Astrocyte of the spinal cord (primary cell): ENCODE measurements at regions not wholly inside any gene's neighbourhood (a gene's known extent, or its start where the extent isn't known, plus 50 kb on each side); places are given as distances from the start of the nearest gene placed in this dataset.

ENCODE experiments used
- DNase-seq: peaks from one replicate; pipeline ENCODE4 v3.0.0; 2011; ENCODE audit warnings: low read depth, low spot score
- H3K4me3 ChIP-seq: 2 replicates; pipeline ENCODE4 v1.5.1; 2011; ENCODE audit warnings: low read depth, mild to moderate bottlenecking, low read length, moderate library complexity
- in situ Hi-C: cut with HindIII; loops from 2 replicates; pipeline ENCODE4 v1.10.0; 2017; ENCODE audit warnings: low sequenced_read_pairs
- TF ChIP-seq, protein P1 (sequence below): IDR thresholded peaks from 2 replicates; pipeline ENCODE4 v1.5.1; 2012; ENCODE audit warnings: low read depth, mild to moderate bottlenecking, low read length, inconsistent platforms

DNA sequence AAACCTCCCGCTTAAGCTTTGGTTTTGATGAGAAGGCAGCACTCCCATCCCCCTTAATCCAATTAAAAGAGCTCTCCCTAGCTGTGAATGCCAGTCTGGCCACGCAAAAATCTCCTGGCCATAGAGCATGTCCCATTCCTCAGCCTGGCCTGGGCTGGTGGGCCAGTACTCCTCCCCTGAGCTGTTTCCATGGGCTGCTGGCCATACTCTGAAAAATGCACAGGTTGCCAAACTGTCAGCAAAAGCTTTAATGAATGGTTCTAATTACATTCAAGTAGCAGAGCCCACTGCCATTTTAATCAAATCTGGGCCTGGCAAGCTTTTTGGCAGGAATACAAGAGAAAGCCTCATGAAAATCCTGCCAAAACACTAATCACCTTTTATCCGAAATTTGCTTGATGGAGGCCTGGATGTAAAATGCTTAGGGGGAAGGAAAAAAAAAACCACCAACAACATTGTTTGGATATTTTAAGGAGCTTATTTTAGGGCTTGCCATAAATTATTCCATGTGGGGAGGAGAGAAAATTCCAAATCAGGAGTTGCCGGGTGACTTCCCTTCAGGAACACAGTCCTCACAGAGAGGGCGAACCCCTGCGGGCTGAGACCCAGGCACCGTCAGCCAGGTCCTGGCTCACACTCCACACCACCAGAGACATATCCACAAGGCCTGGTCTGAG is 243.3 kb downstream of the SEC61B start:
- TF ChIP-seq, protein P1, sequence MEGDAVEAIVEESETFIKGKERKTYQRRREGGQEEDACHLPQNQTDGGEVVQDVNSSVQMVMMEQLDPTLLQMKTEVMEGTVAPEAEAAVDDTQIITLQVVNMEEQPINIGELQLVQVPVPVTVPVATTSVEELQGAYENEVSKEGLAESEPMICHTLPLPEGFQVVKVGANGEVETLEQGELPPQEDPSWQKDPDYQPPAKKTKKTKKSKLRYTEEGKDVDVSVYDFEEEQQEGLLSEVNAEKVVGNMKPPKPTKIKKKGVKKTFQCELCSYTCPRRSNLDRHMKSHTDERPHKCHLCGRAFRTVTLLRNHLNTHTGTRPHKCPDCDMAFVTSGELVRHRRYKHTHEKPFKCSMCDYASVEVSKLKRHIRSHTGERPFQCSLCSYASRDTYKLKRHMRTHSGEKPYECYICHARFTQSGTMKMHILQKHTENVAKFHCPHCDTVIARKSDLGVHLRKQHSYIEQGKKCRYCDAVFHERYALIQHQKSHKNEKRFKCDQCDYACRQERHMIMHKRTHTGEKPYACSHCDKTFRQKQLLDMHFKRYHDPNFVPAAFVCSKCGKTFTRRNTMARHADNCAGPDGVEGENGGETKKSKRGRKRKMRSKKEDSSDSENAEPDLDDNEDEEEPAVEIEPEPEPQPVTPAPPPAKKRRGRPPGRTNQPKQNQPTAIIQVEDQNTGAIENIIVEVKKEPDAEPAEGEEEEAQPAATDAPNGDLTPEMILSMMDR, result no peak
- in situ Hi-C loops, result no loop called here

DNA sequence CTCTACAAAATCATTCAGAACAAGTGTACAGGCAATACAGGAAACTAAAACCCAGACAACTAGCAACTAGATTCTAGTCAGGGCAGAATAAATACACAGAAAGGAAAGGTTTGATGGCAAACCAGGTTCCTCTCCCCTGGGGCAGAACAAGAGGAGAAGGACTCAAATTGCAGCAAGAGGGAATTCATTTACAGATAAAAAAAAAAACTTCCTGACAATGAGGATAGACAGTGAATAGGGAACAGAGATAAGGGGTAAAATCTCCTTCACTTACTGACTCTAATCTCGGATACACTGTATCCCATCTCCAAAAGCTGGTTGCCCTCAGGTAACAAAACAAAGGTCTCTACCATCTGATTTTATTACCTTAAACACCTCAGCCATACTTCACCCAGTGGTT is 244.0 kb downstream of the SEC61B start:
- TF ChIP-seq, protein P1, result no peak
- in situ Hi-C loops, result no loop called here
- no peak for DNase-seq

More for the DNA sequence above, 243.3 kb downstream of the SEC61B start:
- no peak overlapping the region for H3K4me3 ChIP-seq
- no peak for DNase-seq

DNA sequence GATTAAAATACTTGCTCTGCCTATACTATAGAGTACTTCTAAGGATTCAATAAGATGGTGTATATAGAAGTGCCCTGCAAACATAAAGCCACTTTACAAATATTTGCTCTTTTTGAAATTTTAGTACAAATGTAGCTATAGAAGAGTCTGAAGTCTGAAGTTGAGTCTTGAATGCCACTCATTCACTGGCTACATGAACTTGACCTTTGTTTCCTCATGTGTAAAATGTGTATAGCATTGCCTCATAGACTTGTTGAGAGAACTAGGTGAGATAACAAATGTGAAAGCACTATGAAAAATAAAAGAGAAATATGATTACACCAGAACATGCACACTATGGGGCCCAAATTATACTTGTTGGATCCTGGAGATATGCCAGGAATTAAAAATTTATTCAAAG is 244.7 kb downstream of the SEC61B start:
- no peak for DNase-seq
- no peak overlapping the region for H3K4me3 ChIP-seq
- TF ChIP-seq, protein P1, result no peak
- in situ Hi-C loops, result no loop called here

More for the DNA sequence above, 244.0 kb downstream of the SEC61B start:
- no peak overlapping the region for H3K4me3 ChIP-seq

DNA sequence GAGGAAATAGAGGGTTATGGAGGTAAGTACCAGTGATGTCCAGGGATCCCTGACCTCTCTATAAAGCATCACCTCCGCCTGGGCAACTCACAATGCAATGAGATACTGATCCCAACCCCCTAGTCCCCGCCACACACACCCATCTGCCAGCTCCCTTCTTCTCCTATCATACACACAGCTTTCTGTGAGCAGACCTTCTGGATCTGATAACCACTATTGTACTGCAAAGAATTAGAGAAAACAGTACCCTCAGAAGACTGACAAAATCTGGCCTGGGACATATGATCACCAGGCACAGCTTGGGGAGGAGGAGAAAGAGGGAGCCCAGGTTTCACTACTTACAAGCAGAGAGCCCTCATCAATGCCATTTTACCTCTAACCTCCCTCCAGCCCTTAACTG is 249.0 kb downstream of the SEC61B start:
- TF ChIP-seq, protein P1, result no peak
- H3K4me3 ChIP-seq, result no peak overlapping the region
- DNase-seq, result no peak
- in situ Hi-C loops, result no loop called here

DNA sequence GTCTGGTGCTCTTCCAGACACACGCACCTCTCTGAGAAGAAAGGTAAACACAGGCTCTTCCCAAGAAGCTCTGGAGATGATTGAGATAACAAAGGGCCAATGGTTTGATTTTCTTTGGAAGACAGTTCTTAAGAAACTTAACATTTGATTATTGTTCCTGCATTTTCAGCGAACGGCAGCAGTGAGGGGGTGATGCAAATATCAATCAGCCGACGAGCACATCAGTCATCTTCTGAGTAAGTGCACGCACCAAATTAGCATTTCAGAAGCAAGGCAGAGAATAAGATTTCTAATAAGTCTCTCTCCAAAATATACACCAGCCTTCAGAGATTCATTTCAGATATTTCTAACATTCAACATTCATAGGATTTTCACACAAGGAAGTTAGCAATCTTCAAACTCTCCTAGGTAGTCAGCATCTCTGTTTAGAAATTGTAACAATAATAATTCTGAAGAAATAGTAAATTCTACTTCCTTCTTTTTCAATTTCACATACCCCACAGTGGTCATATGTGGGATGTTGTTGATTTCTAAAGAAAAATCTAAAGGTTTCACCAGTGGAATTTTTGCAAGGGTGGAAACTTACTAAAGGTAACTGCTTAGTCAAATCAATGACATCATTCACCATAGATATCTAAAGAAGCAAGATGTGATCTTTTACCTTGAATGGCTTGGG is 250.3 kb downstream of the SEC61B start:
- in situ Hi-C loops, result no loop called here
- TF ChIP-seq, protein P1, result no peak

DNA sequence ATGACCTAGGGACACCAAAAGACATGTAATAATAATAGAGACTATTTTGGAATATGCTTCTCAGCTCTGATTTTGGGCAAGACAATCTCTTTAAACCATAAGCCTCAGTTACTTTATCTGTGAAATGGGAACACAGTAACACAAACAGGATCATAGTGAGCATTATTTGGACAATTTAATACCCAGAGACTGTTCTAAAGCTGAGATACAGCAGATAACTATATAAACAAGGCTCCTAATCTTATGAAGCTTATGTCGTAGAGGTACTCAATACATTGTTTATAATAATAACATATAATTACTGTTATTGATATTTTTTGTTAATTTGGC is 250.8 kb downstream of the SEC61B start:
- H3K4me3 ChIP-seq, result no peak overlapping the region
- TF ChIP-seq, protein P1, result no peak
- in situ Hi-C loops, result no loop called here
- DNase-seq, result no peak

More for the DNA sequence above, 250.3 kb downstream of the SEC61B start:
- no peak overlapping the region for H3K4me3 ChIP-seq
- DNase-seq, result no peak
